Psoas muscle (tissue), 7 donors: ENCODE measurements at regions not wholly inside any gene's neighbourhood (a gene's known extent, or its start where the extent isn't known, plus 50 kb on each side); places are given as distances from the start of the nearest gene placed in this dataset.

ENCODE experiments used
- ATAC-seq, 4 donors: fragments of 200-7000 bp; cut with Tn5 transposase; one replicate each; pipeline ENCODE4 v1.9.1; 2020; ENCODE audit warnings: moderate library complexity in 3 of 4, mild to moderate bottlenecking in 2 of 4
- DNase-seq, 2 donors: peaks; one replicate each; pipeline ENCODE4 v3.0.0-alpha.2; 2020
- H3K27ac ChIP-seq: fragments of 200-600 bp; one replicate; pipeline ENCODE4 v1.8.0; 2022
- H3K27me3 ChIP-seq, 3 donors: fragments of 200-600 bp in 1 of 3; one replicate each; pipeline versions ENCODE4 v1.6.1 to v1.8.0; 2013 to 2022; ENCODE audit warnings: low read length in 2 of 3, mild to moderate bottlenecking in 2 of 3, moderate library complexity in 1 of 3; ENCODE audit not compliant: insufficient read depth in 3 of 3
- H3K36me3 ChIP-seq, 2 donors: fragments of 200-600 bp in 1 of 2; one replicate each; pipeline versions ENCODE4 v1.6.1 to v1.8.0; 2013 to 2022; ENCODE audit warnings: low read depth in 1 of 2, mild to moderate bottlenecking in 1 of 2, moderate library complexity in 1 of 2; ENCODE audit not compliant: insufficient read depth in 1 of 2
- H3K4me1 ChIP-seq: fragments of 200-600 bp; one replicate; pipeline ENCODE4 v1.8.0; 2022
- H3K4me3 ChIP-seq: fragments of 200-600 bp; one replicate; pipeline ENCODE4 v1.8.0; 2022; ENCODE audit warnings: mild to moderate bottlenecking
- H3K9me3 ChIP-seq: fragments of 200-600 bp; one replicate; pipeline ENCODE4 v1.8.0; 2022
- CTCF ChIP-seq: fragments of 200-600 bp; IDR thresholded peaks from one replicate; pipeline ENCODE4 v1.8.0; 2022; ENCODE audit warnings: antibody characterized with exemption
- WGBS, 3 donors: extraction: QIAGEN DNeasy Blood & Tissue Kit; methylation state at CpG; one replicate each; pipeline versions ENCODE4 v1.1.6 to v1.1.7; 2013; 5-methylcytosine and 5-hydroxymethylcytosine counted together
- intact Hi-C, 2 donors: fragments of 100-400 bp; cut with DNase I; formaldehyde crosslinking; loops; one replicate each; pipeline versions ENCODE4 v1.11.0 to v1.14.2; 2022
- donor health status: healthy with polysubstance abuse.
- donor health status: DM: no; HTN: no; CAD: no; lungs with moderate emphysema.
- donor health status: Bipolar disorder and iron deficiency.
- donor health status: healthy.
- donor health status: DM: yes; HTN: yes; CAD: no.
- donor health status: DM: no; HTN: no; CAD: no.
- donor health status: DM: yes; HTN: yes; CAD: no.

- WGBS, 3 donors = 20 to 32% (median 20%) methylated on average over 12 of the region's 12 CpGs
- intact Hi-C loops = no loop called here
- Histone ChIP-seq H3K9me3 (no peaks in the 10 kb centered on the region), H3K36me3 (no peaks in the 10 kb centered on the region), H3K27ac (no peak overlapping the region), H3K4me3 (no peak overlapping the region), H3K27me3 (peaks cover 0 to 34% (median 3%) of the 10 kb centered on the region in 3 donors), H3K4me1 (no peaks in the 10 kb centered on the region)
- TF ChIP-seq CTCF = no peak
- ATAC-seq (no peak), DNase-seq (no peak)
These were observed 139.4 kb upstream of the PPP1R26 start for GRCh38 chr9:135340143-135340655.

DNA sequence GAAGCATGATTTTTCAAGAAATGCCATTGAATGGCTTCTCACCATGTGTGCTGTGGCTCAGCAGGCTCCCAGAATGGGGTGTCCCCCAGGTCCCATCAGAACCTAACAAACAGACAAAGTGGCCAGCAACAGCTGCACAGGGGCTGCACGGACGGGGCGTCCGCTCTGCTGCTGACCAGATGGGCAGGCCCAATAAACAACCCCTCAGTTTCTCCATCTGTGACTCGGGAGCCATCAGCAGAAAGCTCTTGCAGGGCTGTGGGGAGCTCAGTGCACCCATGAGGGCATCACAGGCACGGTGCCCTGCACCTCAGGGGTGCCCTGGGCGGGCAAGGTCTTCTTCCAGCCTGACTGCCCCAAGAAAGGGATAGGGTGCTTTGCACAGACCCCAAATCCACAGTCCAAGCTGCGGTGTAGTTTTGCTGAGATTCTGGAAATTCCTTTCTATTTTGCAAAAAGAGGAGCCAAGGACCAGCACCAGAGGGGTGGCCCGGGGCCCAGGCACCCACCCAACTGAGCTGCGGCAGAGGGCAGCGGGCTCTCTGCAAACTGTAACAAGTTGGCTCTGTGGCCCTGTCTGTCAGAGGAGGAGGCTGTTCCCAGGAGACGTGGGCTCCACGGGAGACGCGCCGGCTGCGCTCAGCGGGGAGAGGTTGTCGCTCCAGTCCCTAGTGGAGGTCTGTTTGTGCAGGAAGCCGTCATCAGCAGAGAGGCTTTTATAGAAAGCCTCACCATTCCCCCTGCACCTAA is 138.7 kb upstream of the PPP1R26 start:
- Histone ChIP-seq H3K27me3 (peaks cover 0 to 41% (median 8%) of the 10 kb centered on the region in 3 donors), H3K4me1 (no peaks in the 10 kb centered on the region), H3K9me3 (no peaks in the 10 kb centered on the region), H3K36me3 (no peaks in the 10 kb centered on the region), H3K27ac (no peak overlapping the region), H3K4me3 (no peak overlapping the region)
- no peak for DNase-seq
- WGBS, 3 donors = 38 to 55% (median 38%) methylated on average over 20 of the region's 20 CpGs
- ATAC-seq = no peak
- TF ChIP-seq CTCF = no peak
- intact Hi-C loops = no loop called here

GRCh38 chr9:135341612-135342169 is 137.9 kb upstream of the PPP1R26 start:
- WGBS, 3 donors = 75 to 90% (median 85%) methylated on average over 7 to 13 of the region's 13 CpGs
- Histone ChIP-seq H3K9me3 (no peaks in the 10 kb centered on the region), H3K4me1 (no peaks in the 10 kb centered on the region), H3K27me3 (peaks cover 0 to 49% (median 8%) of the 10 kb centered on the region in 3 donors), H3K27ac (no peak overlapping the region), H3K4me3 (no peak overlapping the region), H3K36me3 (no peaks in the 10 kb centered on the region)
- no peak for TF ChIP-seq CTCF
- intact Hi-C loops = no loop called here
- no peak for DNase-seq
- no peak for ATAC-seq

GRCh38 chr9:135342206-135343130 is 137.1 kb upstream of the PPP1R26 start:
- intact Hi-C loops = no loop called here

More at GRCh38 chr9:135342206-135343130, 137.1 kb upstream of the PPP1R26 start:
- WGBS, 3 donors = 60 to 66% (median 64%) methylated on average over 23 of the region's 23 CpGs
- Histone ChIP-seq H3K27ac (no peak overlapping the region), H3K27me3 (peaks cover 0 to 52% (median 10%) of the 10 kb centered on the region in 3 donors), H3K4me3 (no peak overlapping the region), H3K4me1 (no peaks in the 10 kb centered on the region), H3K9me3 (no peaks in the 10 kb centered on the region), H3K36me3 (no peaks in the 10 kb centered on the region)
- DNase-seq = no peak
- TF ChIP-seq CTCF = no peak
- ATAC-seq = no peak
